SU-DHL-6 (cell line): ENCODE measurements at regions not wholly inside any gene's neighbourhood (a gene's known extent, or its start where the extent isn't known, plus 50 kb on each side); places are given as distances from the start of the nearest gene placed in this dataset.

Source experiments
- H2AFZ ChIP-seq: fragments of 200-600 bp; sonication (generic); 2 replicates; pipeline ENCODE4 v1.6.1; 2014; ENCODE audit warnings: low read depth, mild to moderate bottlenecking, moderate library complexity, mixed read lengths, antibody characterized with exemption, low read length; ENCODE audit not compliant: severe bottlenecking
- H3F3A ChIP-seq: fragments of 200-600 bp; shearing (Covaris generic); 2 replicates; pipeline ENCODE4 v1.6.0; 2016; ENCODE audit warnings: antibody characterized with exemption, mild to moderate bottlenecking; ENCODE audit not compliant: insufficient read depth
- H3K27ac ChIP-seq: fragments of 200-600 bp; sonication (generic); 2 replicates; pipeline ENCODE4 v1.5.1; 2016; ENCODE audit warnings: low read depth, mild to moderate bottlenecking, low read length, moderate library complexity, mixed read lengths
- H3K27me3 ChIP-seq: fragments of 200-600 bp; sonication (generic), shearing (Covaris generic); 2 replicates; pipeline ENCODE4 v1.6.0; 2014; ENCODE audit warnings: mild to moderate bottlenecking, low read length
- H3K36me3 ChIP-seq: fragments of 200-600 bp; sonication (generic); 2 replicates; pipeline ENCODE4 v1.6.1; 2014; ENCODE audit warnings: mild to moderate bottlenecking, low read length, mixed read lengths
- H3K4me2 ChIP-seq: fragments of 300-600, 200-600 bp; shearing (Covaris generic), sonication (generic); 2 replicates; pipeline ENCODE4 v1.6.0; 2014; ENCODE audit warnings: low read length, low read depth, mild to moderate bottlenecking; ENCODE audit not compliant: poor library complexity, severe bottlenecking
- H3K4me3 ChIP-seq: fragments of 200-600 bp; sonication (generic); 2 replicates; pipeline ENCODE4 v1.5.1; 2014; ENCODE audit warnings: antibody characterized with exemption, low read length, mild to moderate bottlenecking, mixed read lengths; ENCODE audit not compliant: insufficient read depth, poor library complexity, severe bottlenecking
- H3K79me2 ChIP-seq: fragments of 200-600 bp; sonication (generic); 2 replicates; pipeline ENCODE4 v1.6.1; 2014; ENCODE audit warnings: mild to moderate bottlenecking, low read length, moderate library complexity; ENCODE audit not compliant: insufficient read depth
- H3K9ac ChIP-seq: fragments of 200-600 bp; sonication (generic); 2 replicates; pipeline ENCODE4 v1.7.0; 2014; ENCODE audit warnings: mild to moderate bottlenecking, low read length
- H3K9me2 ChIP-seq: fragments of 200-600 bp; sonication (generic); replicated peaks from 2 replicates; pipeline ENCODE4 v1.6.1; 2014; ENCODE audit warnings: low read length; ENCODE audit not compliant: insufficient read depth
- H3K9me3 ChIP-seq: fragments of 200-600 bp; sonication (generic); 2 replicates; pipeline ENCODE4 v1.6.1; 2014; ENCODE audit warnings: low read length, mixed read lengths; ENCODE audit not compliant: insufficient read depth
- H4K20me1 ChIP-seq: fragments of 200-600 bp; sonication (generic); 2 replicates; pipeline ENCODE4 v1.6.1; 2014; ENCODE audit warnings: low read depth, mild to moderate bottlenecking, antibody characterized with exemption, low read length, moderate library complexity, mixed read lengths
- CTCF ChIP-seq: fragments of 200-600 bp; sonication (generic); IDR thresholded peaks from one replicate; pipeline ENCODE4 v1.5.1; 2017; ENCODE audit warnings: antibody characterized with exemption, mild to moderate bottlenecking, low read length, moderate library complexity; ENCODE audit not compliant: insufficient read depth, poor library complexity, severe bottlenecking
- EZH2phosphoT487 ChIP-seq: fragments of 200-600 bp; sonication (generic), shearing (Covaris generic); conservative IDR thresholded peaks from 2 replicates; pipeline ENCODE4 v1.6.1; 2018; ENCODE audit warnings: mild to moderate bottlenecking, antibody characterized with exemption, low read length, moderate library complexity, mixed read lengths

GRCh38 chr5:143671021-143671420, 140.9 kb upstream of the HMHB1 start:
- Histone ChIP-seq H3K27ac (no peak overlapping the region), H3K27me3 (no peaks in the 10 kb centered on the region), H2AFZ (no peak overlapping the region), H3K9me3 (no peaks in the 10 kb centered on the region), H3F3A (no peaks in the 10 kb centered on the region), H3K36me3 (no peaks in the 10 kb centered on the region), H3K4me3 (no peak overlapping the region), H4K20me1 (no peaks in the 10 kb centered on the region), H3K9me2 (no peaks in the 10 kb centered on the region), H3K79me2 (no peaks in the 10 kb centered on the region), H3K9ac (no peak overlapping the region), H3K4me2 (no peak overlapping the region)
- TF ChIP-seq CTCF (no peak), EZH2phosphoT487 (no peak)

GRCh38 chr5:143665866-143666265, 146.1 kb upstream of the HMHB1 start:
- Histone ChIP-seq H3K36me3 (no peaks in the 10 kb centered on the region), H3K27me3 (no peaks in the 10 kb centered on the region), H3K27ac (no peak overlapping the region), H3K9ac (no peak overlapping the region), H3K79me2 (no peaks in the 10 kb centered on the region), H3K4me3 (no peak overlapping the region), H3F3A (no peaks in the 10 kb centered on the region), H2AFZ (no peak overlapping the region), H3K9me3 (no peaks in the 10 kb centered on the region), H3K4me2 (no peak overlapping the region), H3K9me2 (no peaks in the 10 kb centered on the region), H4K20me1 (no peaks in the 10 kb centered on the region)
- TF ChIP-seq CTCF (no peak), EZH2phosphoT487 (no peak)

GRCh38 chr5:143664623-143665022, 147.3 kb upstream of the HMHB1 start:
- no peak overlapping the region for H2AFZ ChIP-seq
- no peak overlapping the region for H3K27ac ChIP-seq
- H3K9ac ChIP-seq: no peak overlapping the region
- H4K20me1 ChIP-seq: no peaks in the 10 kb centered on the region
- no peaks in the 10 kb centered on the region for H3F3A ChIP-seq
- no peak overlapping the region for H3K4me2 ChIP-seq
- H3K36me3 ChIP-seq: no peaks in the 10 kb centered on the region
- H3K9me3 ChIP-seq: no peaks in the 10 kb centered on the region
- H3K27me3 ChIP-seq: no peaks in the 10 kb centered on the region
- no peaks in the 10 kb centered on the region for H3K79me2 ChIP-seq
- no peak overlapping the region for H3K4me3 ChIP-seq
- TF ChIP-seq CTCF: no peak
- no peak for TF ChIP-seq EZH2phosphoT487
- no peaks in the 10 kb centered on the region for H3K9me2 ChIP-seq
